Keratinocyte (primary cell): ENCODE measurements at regions not wholly inside any gene's neighbourhood (a gene's known extent, or its start where the extent isn't known, plus 50 kb on each side); places are given as distances from the start of the nearest gene placed in this dataset.
"Not testable (repeated sequence)": the region's sequence is repeated elsewhere in the genome, so short reads cannot be mapped to it uniquely, and the experiment has no call there.

ENCODE experiments used
- DNase-seq: peaks from one replicate; pipeline ENCODE4 v3.0.0-alpha.2; 2011; ENCODE audit warnings: low read depth, missing footprints, low spot score
- FAIRE-seq: peaks from 2 replicates; lab custom pipeline; 2011; peaks lifted over from hg19 to GRCh38; lab: Jason Lieb, UNC
- H2AFZ ChIP-seq: 2 replicates; pipeline ENCODE4 v1.6.0; 2012; ENCODE audit warnings: low read length, control low read depth, inconsistent platforms; ENCODE audit not compliant: control insufficient read depth
- H3K27ac ChIP-seq: 2 replicates; pipeline ENCODE4 v1.5.1; 2011; ENCODE audit warnings: low read length; ENCODE audit not compliant: control insufficient read depth, insufficient read depth
- H3K27me3 ChIP-seq: 3 replicates; pipeline ENCODE4 v1.6.0; 2011; ENCODE audit warnings: low read length; ENCODE audit not compliant: control insufficient read depth, insufficient read depth; ENCODE audit errors: extremely low read depth
- H3K36me3 ChIP-seq, 2 experiments: 2 replicates in 1 of 2; 3 replicates in 1 of 2; pipeline ENCODE4 v1.5.1; 2011; ENCODE audit warnings: low read length in 2 of 2, mild to moderate bottlenecking in 1 of 2; ENCODE audit not compliant: control insufficient read depth in 2 of 2, insufficient read depth in 2 of 2; ENCODE audit errors: extremely low read depth in 1 of 2
- H3K4me1 ChIP-seq: 3 replicates; pipeline ENCODE4 v1.5.1; 2011; ENCODE audit warnings: low read length; ENCODE audit not compliant: control insufficient read depth, insufficient read depth; ENCODE audit errors: extremely low read depth
- H3K4me2 ChIP-seq: 3 replicates; pipeline ENCODE4 v1.6.0; 2011; ENCODE audit warnings: low read depth, low read length; ENCODE audit not compliant: control insufficient read depth, insufficient read depth; ENCODE audit errors: extremely low read depth
- H3K4me3 ChIP-seq, 3 experiments: fragments of 200-600 bp in 1 of 3; sonication (generic) in 1 of 3; 2 replicates in 2 of 3; 3 replicates in 1 of 3; pipeline ENCODE4 v1.5.1; 2011 to 2016; ENCODE audit warnings: low read length in 3 of 3, mild to moderate bottlenecking in 3 of 3, control low read depth in 2 of 3, inconsistent platforms in 1 of 3, low read depth in 1 of 3, mixed read lengths in 1 of 3, mixed run types in 1 of 3, moderate library complexity in 1 of 3; ENCODE audit not compliant: control insufficient read depth in 2 of 3, insufficient read depth in 2 of 3; ENCODE audit errors: extremely low read depth in 1 of 3
- H3K79me2 ChIP-seq: 2 replicates; pipeline ENCODE4 v1.6.0; 2012; ENCODE audit warnings: low read length; ENCODE audit not compliant: control insufficient read depth, insufficient read depth
- H3K9ac ChIP-seq: 3 replicates; pipeline ENCODE4 v1.6.0; 2011; ENCODE audit warnings: low read length; ENCODE audit not compliant: control insufficient read depth, insufficient read depth; ENCODE audit errors: extremely low read depth
- H3K9me1 ChIP-seq: 3 replicates; pipeline ENCODE4 v1.6.0; 2011; ENCODE audit warnings: low read length; ENCODE audit not compliant: control insufficient read depth, insufficient read depth; ENCODE audit errors: extremely low read depth
- H3K9me3 ChIP-seq: 2 replicates; pipeline ENCODE4 v1.5.1; 2012; ENCODE audit warnings: low read depth, low read length; ENCODE audit not compliant: control insufficient read depth
- H4K20me1 ChIP-seq: 3 replicates; pipeline ENCODE4 v1.6.0; 2011; ENCODE audit warnings: low read length; ENCODE audit not compliant: control insufficient read depth, insufficient read depth; ENCODE audit errors: extremely low read depth
- CTCF ChIP-seq, 3 experiments: IDR thresholded peaks in 1 of 3; conservative IDR thresholded peaks in 1 of 3; optimal IDR thresholded peaks in 1 of 3; 2 replicates in 2 of 3; 3 replicates in 1 of 3; pipeline versions ENCODE3 to v1.5.1; 2011; ENCODE audit warnings: low read length in 3 of 3, mild to moderate bottlenecking in 3 of 3, moderate library complexity in 2 of 3, control low read depth in 1 of 3, inconsistent platforms in 1 of 3; ENCODE audit not compliant: insufficient read depth in 2 of 3; ENCODE audit errors: extremely low read depth in 1 of 3
- EZH2 ChIP-seq: IDR thresholded peaks from one replicate; pipeline ENCODE4 v1.6.1; 2012; ENCODE audit warnings: inconsistent platforms, mild to moderate bottlenecking, low read length, moderate library complexity
- dilution Hi-C: fragments of 300-500 bp; cut with MboI; formaldehyde crosslinking; loops from one replicate; pipeline ENCODE4 v1.7.0; 2020; ENCODE audit warnings: low sequenced_read_pairs; ENCODE audit not compliant: extremely low pct_ligation_motif_present

GRCh38 chr2:185676316-185676715 lies 62.3 kb upstream of the FSIP2 start:
- Histone ChIP-seq H3K27me3 (no peaks in the 10 kb centered on the region), H3K9ac (no peak overlapping the region), H3K9me3 (no peaks in the 10 kb centered on the region), H3K79me2 (no peaks in the 10 kb centered on the region), H2AFZ (no peak overlapping the region), H3K36me3 (no peaks in the 10 kb centered on the region), H4K20me1 (no peaks in the 10 kb centered on the region), H3K4me1 (no peaks in the 10 kb centered on the region), H3K4me3 (no peak overlapping the region), H3K27ac (no peak overlapping the region), H3K9me1 (no peaks in the 10 kb centered on the region), H3K4me2 (no peak overlapping the region)
- dilution Hi-C loops, result no loop called here
- TF ChIP-seq EZH2 (no peak), CTCF (optimal IDR thresholded peaks at IDR 0.05 in 1 of 3, IDR thresholded peaks at IDR 0.05 in 1 of 3, conservative IDR thresholded peaks at IDR 0.05 in 1 of 3; ENCODE audit: extremely low read depth in 1 of 3, insufficient read depth in 2 of 3, low read length in 3 of 3) (no peak)
- DNase-seq (no peak), FAIRE-seq (no peak)

- H3K9me1 ChIP-seq, H3K27ac ChIP-seq, H3K4me1 ChIP-seq, H3K4me3 ChIP-seq, H3K9me3 ChIP-seq, H2AFZ ChIP-seq, H3K9ac ChIP-seq, H3K79me2 ChIP-seq, FAIRE-seq, H3K27me3 ChIP-seq, DNase-seq, dilution Hi-C loops, H3K4me2 ChIP-seq, H4K20me1 ChIP-seq, H3K36me3 ChIP-seq: not testable (repeated sequence)
Measured at GRCh38 chr2:185687001-185687400, 51.6 kb upstream of the FSIP2 start.

GRCh38 chr2:185687967-185688366 lies 50.6 kb upstream of the FSIP2 start:
- Histone ChIP-seq H3K9me1 (no peaks in the 10 kb centered on the region), H3K9ac (no peak overlapping the region), H3K9me3 (no peaks in the 10 kb centered on the region), H3K4me1 (no peaks in the 10 kb centered on the region), H3K27ac (no peak overlapping the region), H2AFZ (no peak overlapping the region), H3K27me3 (no peaks in the 10 kb centered on the region), H4K20me1 (no peaks in the 10 kb centered on the region), H3K79me2 (no peaks in the 10 kb centered on the region), H3K4me3 (no peak overlapping the region), H3K4me2 (no peak overlapping the region), H3K36me3 (no peaks in the 10 kb centered on the region)
- no peak for DNase-seq
- FAIRE-seq, result no peak
- dilution Hi-C loops, result no loop called here
- no peak for TF ChIP-seq EZH2
- no peak for TF ChIP-seq CTCF (optimal IDR thresholded peaks at IDR 0.05 in 1 of 3, IDR thresholded peaks at IDR 0.05 in 1 of 3, conservative IDR thresholded peaks at IDR 0.05 in 1 of 3; ENCODE audit: extremely low read depth in 1 of 3, insufficient read depth in 2 of 3, low read length in 3 of 3)
